GM18909 (cell line): ENCODE measurements at regions not wholly inside any gene's neighbourhood (a gene's known extent, or its start where the extent isn't known, plus 50 kb on each side); places are given as distances from the start of the nearest gene placed in this dataset.
"Not testable (repeated sequence)": the region's sequence is repeated elsewhere in the genome, so short reads cannot be mapped to it uniquely, and the experiment has no call there.

Experiments
- ATAC-seq: cut with Tn5 transposase; IDR thresholded peaks from one replicate; pipeline ENCODE4 v1.9.1; 2021; ENCODE audit warnings: mild to moderate bottlenecking; ENCODE audit not compliant: unreplicated experiment, poor library complexity

GRCh38 chr13:53101883-53102282 is 73.3 kb downstream of the OLFM4 start:
- no peak for ATAC-seq

- ATAC-seq: no peak
Observed at GRCh38 chr13:53104136-53104535, 75.5 kb downstream of the OLFM4 start.

- no peak for ATAC-seq
Observed at GRCh38 chr13:53105477-53105876, 76.9 kb downstream of the OLFM4 start.

- no peak for ATAC-seq
Observed at GRCh38 chr13:53105890-53106289, 77.3 kb downstream of the OLFM4 start.

- no peak for ATAC-seq
Observed at GRCh38 chr13:53110181-53110580, 81.6 kb downstream of the OLFM4 start.

GRCh38 chr13:53110614-53111013 is 82.0 kb downstream of the OLFM4 start:
- ATAC-seq: no peak

GRCh38 chr13:53112522-53112921 is 83.9 kb downstream of the OLFM4 start:
- no peak for ATAC-seq

- not testable (repeated sequence) for ATAC-seq
Observed at GRCh38 chr13:53117048-53117447, 88.4 kb downstream of the OLFM4 start.

GRCh38 chr13:53121131-53121773 is 92.6 kb downstream of the OLFM4 start:
- ATAC-seq: no peak

- ATAC-seq: no peak
Observed at GRCh38 chr13:53121919-53122318, 93.3 kb downstream of the OLFM4 start.

GRCh38 chr13:53123536-53123935 is 94.9 kb downstream of the OLFM4 start:
- no peak for ATAC-seq

- ATAC-seq: no peak
Observed at GRCh38 chr13:53124623-53125022, 96.0 kb downstream of the OLFM4 start.

GRCh38 chr13:53126841-53127245 is 98.2 kb downstream of the OLFM4 start:
- no peak for ATAC-seq

GRCh38 chr13:53127373-53127772 is 98.8 kb downstream of the OLFM4 start:
- no peak for ATAC-seq

- no peak for ATAC-seq
Observed at GRCh38 chr13:53129864-53130393, 101.3 kb downstream of the OLFM4 start.

- no peak for ATAC-seq
Observed at GRCh38 chr13:53131361-53131760, 102.7 kb downstream of the OLFM4 start.

- no peak for ATAC-seq
Observed at GRCh38 chr13:53135301-53135700, 106.7 kb downstream of the OLFM4 start.

- ATAC-seq: no peak
Observed at GRCh38 chr13:53136554-53137215, 108.1 kb downstream of the OLFM4 start.

- ATAC-seq: no peak
Observed at GRCh38 chr13:53137779-53138178, 109.2 kb downstream of the OLFM4 start.

- ATAC-seq: no peak
Observed at GRCh38 chr13:53138376-53139036, 109.9 kb downstream of the OLFM4 start.

- ATAC-seq: no peak
Observed at GRCh38 chr13:53141336-53141735, 112.7 kb downstream of the OLFM4 start.
